ENCODE measurements at regions not wholly inside any gene's neighbourhood (a gene's known extent, or its start where the extent isn't known, plus 50 kb on each side); places are given as distances from the start of the nearest gene placed in this dataset.
"Not testable (repeated sequence)": the region's sequence is repeated elsewhere in the genome, so short reads cannot be mapped to it uniquely, and the experiment has no call there.

DNA sequence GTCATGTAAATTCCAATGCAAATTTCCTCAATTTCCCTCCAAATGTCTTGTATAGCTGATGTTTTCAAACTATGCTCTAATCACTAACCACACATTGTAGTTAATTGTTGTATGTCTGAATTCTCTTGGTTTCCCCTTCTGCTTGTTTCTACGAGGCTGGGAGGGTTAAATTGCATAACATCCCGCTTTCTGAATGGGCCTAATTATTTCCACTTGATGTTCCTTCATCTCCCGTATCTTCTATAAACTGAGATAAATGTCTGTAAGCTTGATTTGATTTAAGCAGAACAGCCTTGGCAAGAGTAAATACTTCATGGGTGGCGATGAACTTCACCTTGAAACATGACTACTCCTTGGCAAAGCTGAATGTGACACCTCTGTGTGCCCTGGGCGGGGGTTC lies 72.2 kb downstream of the SERINC2 start:
- DNase-seq (ENCODE audit: extremely low spot score) = no peak
- POLR2A ChIA-PET = no interaction called here
- CTCF ChIA-PET = no interaction called here
- TF ChIP-seq, protein P1, sequence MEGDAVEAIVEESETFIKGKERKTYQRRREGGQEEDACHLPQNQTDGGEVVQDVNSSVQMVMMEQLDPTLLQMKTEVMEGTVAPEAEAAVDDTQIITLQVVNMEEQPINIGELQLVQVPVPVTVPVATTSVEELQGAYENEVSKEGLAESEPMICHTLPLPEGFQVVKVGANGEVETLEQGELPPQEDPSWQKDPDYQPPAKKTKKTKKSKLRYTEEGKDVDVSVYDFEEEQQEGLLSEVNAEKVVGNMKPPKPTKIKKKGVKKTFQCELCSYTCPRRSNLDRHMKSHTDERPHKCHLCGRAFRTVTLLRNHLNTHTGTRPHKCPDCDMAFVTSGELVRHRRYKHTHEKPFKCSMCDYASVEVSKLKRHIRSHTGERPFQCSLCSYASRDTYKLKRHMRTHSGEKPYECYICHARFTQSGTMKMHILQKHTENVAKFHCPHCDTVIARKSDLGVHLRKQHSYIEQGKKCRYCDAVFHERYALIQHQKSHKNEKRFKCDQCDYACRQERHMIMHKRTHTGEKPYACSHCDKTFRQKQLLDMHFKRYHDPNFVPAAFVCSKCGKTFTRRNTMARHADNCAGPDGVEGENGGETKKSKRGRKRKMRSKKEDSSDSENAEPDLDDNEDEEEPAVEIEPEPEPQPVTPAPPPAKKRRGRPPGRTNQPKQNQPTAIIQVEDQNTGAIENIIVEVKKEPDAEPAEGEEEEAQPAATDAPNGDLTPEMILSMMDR (IDR thresholded peaks at IDR 0.05; ENCODE audit: control extremely low read depth, extremely low read depth, low read depth, missing control alignments) = no peak

DNA sequence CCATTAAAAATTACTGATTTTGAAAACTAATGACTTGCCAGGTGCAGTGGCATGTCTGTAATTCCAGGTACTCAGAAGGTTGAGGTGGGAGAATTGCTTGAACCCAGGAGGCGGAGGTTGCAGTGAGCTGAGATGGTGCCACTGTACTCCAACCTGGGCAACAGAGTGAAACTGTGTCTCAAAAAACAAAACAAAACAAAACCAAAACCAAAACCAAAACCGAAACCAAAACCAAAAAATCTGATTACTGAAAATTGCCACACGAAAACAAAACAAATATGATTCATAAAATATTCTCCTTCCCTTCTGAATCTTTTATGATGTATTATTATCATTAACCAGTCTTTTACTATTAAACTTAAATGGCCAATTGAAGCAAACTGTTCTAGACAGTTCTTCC lies 74.1 kb downstream of the SERINC2 start:
- ChIA-PET CTCF (no interaction called here), POLR2A (no interaction called here)
- no peak for DNase-seq (ENCODE audit: extremely low spot score)
- TF ChIP-seq, protein P1 (IDR thresholded peaks at IDR 0.05; ENCODE audit: control extremely low read depth, extremely low read depth, low read depth, missing control alignments) = no peak

DNA sequence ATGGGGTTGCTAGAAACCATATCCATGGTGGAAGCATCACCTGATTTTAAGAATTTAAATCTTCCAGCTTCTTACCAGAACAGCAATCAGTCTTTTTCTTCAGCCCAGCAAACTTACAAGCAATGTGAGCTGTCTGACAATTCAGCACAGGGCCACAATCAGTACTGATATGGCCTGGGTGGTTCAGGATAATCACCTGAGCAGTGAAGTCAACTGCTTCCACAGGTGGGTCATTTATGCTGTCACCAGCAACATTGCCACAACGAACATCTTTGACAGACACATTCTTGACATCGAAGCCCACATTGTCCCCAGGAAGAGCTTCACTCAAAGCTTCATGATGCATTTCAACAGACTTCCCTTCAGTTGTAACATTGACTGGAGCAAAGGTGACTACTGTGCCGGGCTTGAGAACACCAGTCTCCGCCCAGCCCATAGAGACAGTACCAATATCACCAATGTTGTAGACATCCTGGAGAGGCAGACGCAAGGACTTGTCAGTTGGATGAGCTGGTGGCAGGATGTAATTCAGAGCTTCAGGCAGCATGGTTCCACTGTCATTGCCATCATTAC lies 74.8 kb downstream of the SERINC2 start:
- DNase-seq (ENCODE audit: extremely low spot score) = no peak
- TF ChIP-seq, protein P1 (IDR thresholded peaks at IDR 0.05; ENCODE audit: control extremely low read depth, extremely low read depth, low read depth, missing control alignments) = no peak
- CTCF ChIA-PET = interaction anchor here (1.4 kb wide), 1 partner anchor 19 kb away, joined by 3 read pairs; no protein-coding TSS in a partner anchor
- POLR2A ChIA-PET = no interaction called here

DNA sequence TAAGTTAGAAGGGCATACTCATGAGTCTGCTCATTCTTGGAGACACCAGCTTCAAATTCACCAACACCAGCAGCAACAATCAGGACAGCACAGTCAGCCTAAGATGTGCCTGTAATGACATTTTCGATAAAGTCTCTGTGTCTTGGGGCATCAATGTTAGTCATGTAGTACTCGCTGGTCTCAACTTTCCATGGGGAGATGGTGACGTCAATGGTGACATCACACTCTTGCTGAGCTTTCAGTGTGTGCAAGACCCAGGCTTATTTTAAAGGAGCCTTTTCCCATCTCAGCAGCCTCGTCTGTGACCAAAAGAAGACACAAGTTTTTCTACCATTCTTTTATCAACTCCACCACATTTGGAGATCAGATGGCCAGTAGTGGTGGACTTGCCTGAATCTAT lies 75.5 kb downstream of the SERINC2 start:
- DNase-seq (ENCODE audit: extremely low spot score) = no peak
- TF ChIP-seq, protein P1 (IDR thresholded peaks at IDR 0.05; ENCODE audit: control extremely low read depth, extremely low read depth, low read depth, missing control alignments) = no peak
- ChIA-PET POLR2A (no interaction called here), CTCF (interaction anchor here (1.0 to 1.4 kb wide), 2 partner anchors 11 to 19 kb away, joined by 3 to 4 read pairs; no protein-coding TSS in a partner anchor)

DNA sequence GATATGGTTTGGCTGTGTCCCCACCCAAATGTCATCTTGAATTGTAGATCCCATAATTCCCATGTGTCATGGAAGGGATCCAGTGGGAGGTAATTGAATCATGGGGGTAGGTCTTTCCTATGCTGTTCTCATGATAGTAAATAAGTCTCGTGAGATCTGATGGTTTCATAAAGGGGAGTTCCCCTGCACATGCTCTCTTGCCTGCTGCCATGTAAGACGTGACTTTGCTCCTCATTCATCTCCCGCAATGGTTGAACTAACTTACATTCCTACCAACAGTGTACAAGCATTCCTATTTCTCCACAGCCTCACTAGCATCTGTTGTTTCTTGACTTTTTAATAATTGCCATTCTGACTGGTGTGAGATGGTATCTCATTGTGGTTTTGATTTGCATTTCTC lies 76.6 kb downstream of the SERINC2 start:
- CTCF ChIA-PET; POLR2A ChIA-PET; DNase-seq (ENCODE audit: extremely low spot score): not testable (repeated sequence)

DNA sequence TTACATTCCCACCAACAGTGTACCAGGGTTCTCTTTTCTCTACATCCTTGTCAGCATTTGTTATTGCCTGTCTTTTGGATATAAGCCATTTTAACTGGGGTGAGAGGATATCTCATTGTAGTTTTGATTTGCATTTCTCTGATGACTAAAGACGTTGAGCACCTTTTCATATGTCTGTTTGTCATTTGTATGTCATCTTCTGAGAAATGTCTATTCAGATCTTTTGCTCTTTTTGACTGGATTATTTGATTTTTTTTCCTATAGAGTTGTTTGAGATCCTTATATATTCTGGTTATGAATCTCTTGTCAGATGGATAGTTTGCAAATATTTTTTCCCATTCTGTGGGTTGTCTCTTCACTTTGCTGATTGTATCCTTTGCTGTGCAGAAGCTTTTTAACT lies 77.6 kb downstream of the SERINC2 start:
- POLR2A ChIA-PET; CTCF ChIA-PET; DNase-seq (ENCODE audit: extremely low spot score): not testable (repeated sequence)

DNA sequence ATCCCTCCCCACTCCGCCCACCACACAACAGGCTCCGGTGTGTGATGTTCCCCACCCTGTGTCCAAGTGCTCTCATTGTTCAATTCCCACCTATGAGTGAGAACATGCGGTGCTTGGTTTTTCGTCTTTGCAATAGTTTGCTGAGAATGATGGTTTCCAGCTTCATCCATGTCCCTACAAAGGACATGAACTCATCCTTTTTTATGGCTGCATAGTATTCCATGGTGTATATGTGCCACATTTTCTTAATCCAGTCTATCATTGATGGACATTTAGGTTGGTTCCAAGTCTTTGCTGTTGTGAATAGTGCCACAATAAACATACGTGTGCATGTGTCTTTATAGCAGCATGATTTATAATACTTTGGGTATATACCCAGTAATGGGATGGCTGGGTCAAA lies 81.0 kb upstream of the TINAGL1 start:
- DNase-seq (ENCODE audit: extremely low spot score); POLR2A ChIA-PET; CTCF ChIA-PET: not testable (repeated sequence)

DNA sequence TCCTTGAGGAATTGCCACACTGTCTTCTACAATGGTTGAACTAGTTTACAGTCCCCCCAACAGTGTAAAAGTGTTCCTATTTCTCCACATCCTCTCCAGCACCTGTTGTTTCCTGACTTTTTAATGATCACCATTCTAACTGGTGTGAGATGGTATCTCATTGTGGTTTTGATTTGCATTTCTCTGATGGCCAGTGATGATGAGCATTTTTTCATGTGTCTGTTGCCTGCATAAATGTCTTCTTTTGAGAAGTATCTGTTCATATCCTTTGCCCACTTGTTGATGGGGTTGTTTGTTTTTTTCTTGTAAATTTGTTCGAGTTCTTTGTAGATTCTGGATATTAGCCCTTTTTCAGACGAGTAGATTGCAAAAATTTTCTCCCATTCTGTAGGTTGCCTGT lies 80.5 kb upstream of the TINAGL1 start:
- DNase-seq (ENCODE audit: extremely low spot score); POLR2A ChIA-PET: not testable (repeated sequence)

DNA sequence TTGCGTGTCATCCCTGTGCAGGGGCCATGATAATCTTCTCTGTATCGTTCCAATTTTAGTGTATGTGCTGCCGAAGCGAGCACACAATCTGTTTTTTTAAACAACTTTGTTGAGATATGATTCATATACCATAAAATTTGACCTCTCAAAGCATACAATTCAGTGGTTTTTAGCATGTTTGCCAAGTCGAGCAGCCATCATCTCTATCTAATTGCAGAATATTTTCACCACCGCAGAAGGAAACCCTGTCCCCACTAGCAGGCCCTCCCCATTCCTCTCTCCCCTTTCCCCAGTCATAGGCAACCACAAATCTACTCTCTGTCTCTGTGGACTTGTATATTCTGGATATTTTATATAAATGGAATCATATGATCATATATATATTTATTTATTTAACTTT lies 78.7 kb upstream of the TINAGL1 start:
- CTCF ChIA-PET = interaction anchor here (1.3 to 1.6 kb wide), 2 partner anchors 52 to 67 kb away, joined by 3 to 4 read pairs; no protein-coding TSS in a partner anchor

More for the DNA sequence above, 80.5 kb upstream of the TINAGL1 start:
- CTCF ChIA-PET = not testable (repeated sequence)

More for the DNA sequence above, 78.7 kb upstream of the TINAGL1 start:
- no peak for DNase-seq (ENCODE audit: extremely low spot score)
- POLR2A ChIA-PET = no interaction called here
- TF ChIP-seq, protein P1 (IDR thresholded peaks at IDR 0.05; ENCODE audit: control extremely low read depth, extremely low read depth, low read depth, missing control alignments) = no peak
